ENCODE measurements at regions not wholly inside any gene's neighbourhood (a gene's known extent, or its start where the extent isn't known, plus 50 kb on each side); places are given as distances from the start of the nearest gene placed in this dataset.

GRCh38 chr15:38678281-38678680 is 113.7 kb upstream of the RASGRP1 start:
- H3K4me1 ChIP-seq (ENCODE audit: control insufficient read depth in 5 of 5, insufficient read depth in 5 of 5, low read length in 5 of 5) = peaks cover 0 to 2% (median 0%) of the 10 kb centered on the region in 5 donors
- no peaks in the 10 kb centered on the region for H3K27me3 ChIP-seq (ENCODE audit: control insufficient read depth in 3 of 3, insufficient read depth in 3 of 3, low read length in 2 of 3)
- H3K4me3 ChIP-seq = no peak overlapping the region
- no peaks in the 10 kb centered on the region for H3K9me3 ChIP-seq (ENCODE audit: control insufficient read depth in 4 of 4, insufficient read depth in 3 of 4, low read length in 3 of 4)
- no peaks in the 10 kb centered on the region for H3K36me3 ChIP-seq (ENCODE audit: control insufficient read depth in 4 of 4, insufficient read depth in 4 of 4, low read length in 4 of 4)
- ATAC-seq (ENCODE audit: insufficient read depth, low FRiP score) (no peak), DNase-seq (no peak)
- no peak overlapping the region for H3K27ac ChIP-seq (ENCODE audit: low read depth in 1 of 2, low read length in 1 of 2)
- H3K9ac ChIP-seq (ENCODE audit: insufficient read depth in 1 of 2, low read length in 2 of 2) = no peak overlapping the region
- TF ChIP-seq CTCF (IDR thresholded peaks at IDR 0.05; ENCODE audit: control extremely low read depth, extremely low read depth) = no peak
- WGBS, 2 donors = 81 to 93% methylated on average over 2 of the region's 2 CpGs

- no peak for TF ChIP-seq CTCF (IDR thresholded peaks at IDR 0.05; ENCODE audit: control extremely low read depth, extremely low read depth)
- no peak overlapping the region for H3K27ac ChIP-seq (ENCODE audit: low read depth in 1 of 2, low read length in 1 of 2)
- no peak for DNase-seq
- WGBS, 2 donors = 91 to 97% methylated on average over 5 of the region's 5 CpGs
- H3K9me3 ChIP-seq (ENCODE audit: control insufficient read depth in 4 of 4, insufficient read depth in 3 of 4, low read length in 3 of 4) = no peaks in the 10 kb centered on the region
- no peak overlapping the region for H3K9ac ChIP-seq (ENCODE audit: insufficient read depth in 1 of 2, low read length in 2 of 2)
- no peak overlapping the region for H3K4me3 ChIP-seq
- H3K27me3 ChIP-seq (ENCODE audit: control insufficient read depth in 3 of 3, insufficient read depth in 3 of 3, low read length in 2 of 3) = no peaks in the 10 kb centered on the region
- no peaks in the 10 kb centered on the region for H3K36me3 ChIP-seq (ENCODE audit: control insufficient read depth in 4 of 4, insufficient read depth in 4 of 4, low read length in 4 of 4)
- no peaks in the 10 kb centered on the region for H3K4me1 ChIP-seq (ENCODE audit: control insufficient read depth in 5 of 5, insufficient read depth in 5 of 5, low read length in 5 of 5)
- ATAC-seq (ENCODE audit: insufficient read depth, low FRiP score) = no peak
Observed at GRCh38 chr15:38680775-38681174, 116.2 kb upstream of the RASGRP1 start.

GRCh38 chr15:38682363-38682762 is 117.7 kb upstream of the RASGRP1 start:
- Histone ChIP-seq H3K36me3 (ENCODE audit: control insufficient read depth in 4 of 4, insufficient read depth in 4 of 4, low read length in 4 of 4) (no peaks in the 10 kb centered on the region), H3K9me3 (ENCODE audit: control insufficient read depth in 4 of 4, insufficient read depth in 3 of 4, low read length in 3 of 4) (no peaks in the 10 kb centered on the region), H3K4me1 (ENCODE audit: control insufficient read depth in 5 of 5, insufficient read depth in 5 of 5, low read length in 5 of 5) (no peaks in the 10 kb centered on the region), H3K9ac (ENCODE audit: insufficient read depth in 1 of 2, low read length in 2 of 2) (no peak overlapping the region), H3K27ac (ENCODE audit: low read depth in 1 of 2, low read length in 1 of 2) (no peak overlapping the region), H3K27me3 (ENCODE audit: control insufficient read depth in 3 of 3, insufficient read depth in 3 of 3, low read length in 2 of 3) (no peaks in the 10 kb centered on the region), H3K4me3 (no peak overlapping the region)
- no peak for DNase-seq
- WGBS, 2 donors = 81 to 83% methylated on average over 3 of the region's 3 CpGs
- no peak for ATAC-seq (ENCODE audit: insufficient read depth, low FRiP score)
- TF ChIP-seq CTCF (IDR thresholded peaks at IDR 0.05; ENCODE audit: control extremely low read depth, extremely low read depth) = no peak

- Histone ChIP-seq H3K4me3 (no peak overlapping the region), H3K27ac (ENCODE audit: low read depth in 1 of 2, low read length in 1 of 2) (no peak overlapping the region), H3K4me1 (ENCODE audit: control insufficient read depth in 5 of 5, insufficient read depth in 5 of 5, low read length in 5 of 5) (no peaks in the 10 kb centered on the region), H3K36me3 (ENCODE audit: control insufficient read depth in 4 of 4, insufficient read depth in 4 of 4, low read length in 4 of 4) (no peaks in the 10 kb centered on the region), H3K9ac (ENCODE audit: insufficient read depth in 1 of 2, low read length in 2 of 2) (no peak overlapping the region), H3K9me3 (ENCODE audit: control insufficient read depth in 4 of 4, insufficient read depth in 3 of 4, low read length in 3 of 4) (no peaks in the 10 kb centered on the region), H3K27me3 (ENCODE audit: control insufficient read depth in 3 of 3, insufficient read depth in 3 of 3, low read length in 2 of 3) (no peaks in the 10 kb centered on the region)
- DNase-seq = no peak
- no peak for ATAC-seq (ENCODE audit: insufficient read depth, low FRiP score)
- TF ChIP-seq CTCF (IDR thresholded peaks at IDR 0.05; ENCODE audit: control extremely low read depth, extremely low read depth) = no peak
- WGBS, 2 donors = 81 to 86% methylated on average over 2 of the region's 2 CpGs
Observed at GRCh38 chr15:38682861-38683260, 118.2 kb upstream of the RASGRP1 start.
